HG03196 (cell line): ENCODE measurements at regions not wholly inside any gene's neighbourhood (a gene's known extent, or its start where the extent isn't known, plus 50 kb on each side); places are given as distances from the start of the nearest gene placed in this dataset.

Source experiments
- ATAC-seq: cut with Tn5 transposase; IDR thresholded peaks from one replicate; pipeline ENCODE4 v1.9.1; 2021; ENCODE audit not compliant: unreplicated experiment

- ATAC-seq: no peak
Measured at GRCh38 chr6:149147938-149148718, 169.4 kb upstream of the TAB2 start.

- no peak for ATAC-seq
Measured at GRCh38 chr6:149149653-149150052, 167.9 kb upstream of the TAB2 start.

- ATAC-seq: no peak
Measured at GRCh38 chr6:149150301-149150700, 167.2 kb upstream of the TAB2 start.

- no peak for ATAC-seq
Measured at GRCh38 chr6:149150801-149151398, 166.6 kb upstream of the TAB2 start.

- no peak for ATAC-seq
Measured at GRCh38 chr6:149152521-149152920, 165.0 kb upstream of the TAB2 start.

- ATAC-seq: no peak
Measured at GRCh38 chr6:149153100-149153499, 164.4 kb upstream of the TAB2 start.

GRCh38 chr6:149153693-149154092 lies 163.8 kb upstream of the TAB2 start:
- ATAC-seq: no peak

- no peak for ATAC-seq
Measured at GRCh38 chr6:149154261-149154821, 163.2 kb upstream of the TAB2 start.

- ATAC-seq: no peak
Measured at GRCh38 chr6:149157126-149157525, 160.4 kb upstream of the TAB2 start.

GRCh38 chr6:149158076-149158475 lies 159.4 kb upstream of the TAB2 start:
- no peak for ATAC-seq

GRCh38 chr6:149160943-149161342 lies 156.6 kb upstream of the TAB2 start:
- no peak for ATAC-seq

- no peak for ATAC-seq
Measured at GRCh38 chr6:149162924-149163323, 154.6 kb upstream of the TAB2 start.

GRCh38 chr6:149164199-149164750 lies 153.2 kb upstream of the TAB2 start:
- no peak for ATAC-seq

- no peak for ATAC-seq
Measured at GRCh38 chr6:149166336-149166735, 151.2 kb upstream of the TAB2 start.

- no peak for ATAC-seq
Measured at GRCh38 chr6:149166747-149167146, 150.8 kb upstream of the TAB2 start.

GRCh38 chr6:149168968-149169367 lies 148.5 kb upstream of the TAB2 start:
- ATAC-seq: no peak

GRCh38 chr6:149169761-149170511 lies 147.6 kb upstream of the TAB2 start:
- no peak for ATAC-seq

GRCh38 chr6:149170564-149171452 lies 146.7 kb upstream of the TAB2 start:
- ATAC-seq: no peak

GRCh38 chr6:149173222-149173621 lies 144.3 kb upstream of the TAB2 start:
- no peak for ATAC-seq

GRCh38 chr6:149174962-149175361 lies 142.6 kb upstream of the TAB2 start:
- no peak for ATAC-seq
